ENCODE measurements at regions not wholly inside any gene's neighbourhood (a gene's known extent, or its start where the extent isn't known, plus 50 kb on each side); places are given as distances from the start of the nearest gene placed in this dataset.

DNA sequence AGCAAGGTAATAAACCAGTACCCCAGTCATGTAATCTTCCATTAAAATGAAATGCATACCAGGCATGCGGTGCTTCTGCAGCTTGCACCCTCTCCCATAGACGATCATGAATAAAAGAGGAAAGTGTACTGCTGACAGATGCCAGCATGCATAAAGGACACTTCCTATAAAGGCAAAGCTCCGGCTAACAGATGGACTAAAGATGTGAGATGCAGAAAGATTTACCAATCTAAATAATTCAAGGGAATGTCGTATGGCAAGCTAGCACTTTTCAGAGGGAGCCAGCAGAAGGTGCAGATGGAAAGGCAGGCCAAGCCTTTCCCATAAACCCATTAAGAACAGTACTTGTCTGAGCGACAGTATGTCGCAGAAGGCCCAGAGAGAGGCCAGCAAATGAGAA lies 542.0 kb downstream of the NUF2 start:
- TF ChIP-seq, protein P1, sequence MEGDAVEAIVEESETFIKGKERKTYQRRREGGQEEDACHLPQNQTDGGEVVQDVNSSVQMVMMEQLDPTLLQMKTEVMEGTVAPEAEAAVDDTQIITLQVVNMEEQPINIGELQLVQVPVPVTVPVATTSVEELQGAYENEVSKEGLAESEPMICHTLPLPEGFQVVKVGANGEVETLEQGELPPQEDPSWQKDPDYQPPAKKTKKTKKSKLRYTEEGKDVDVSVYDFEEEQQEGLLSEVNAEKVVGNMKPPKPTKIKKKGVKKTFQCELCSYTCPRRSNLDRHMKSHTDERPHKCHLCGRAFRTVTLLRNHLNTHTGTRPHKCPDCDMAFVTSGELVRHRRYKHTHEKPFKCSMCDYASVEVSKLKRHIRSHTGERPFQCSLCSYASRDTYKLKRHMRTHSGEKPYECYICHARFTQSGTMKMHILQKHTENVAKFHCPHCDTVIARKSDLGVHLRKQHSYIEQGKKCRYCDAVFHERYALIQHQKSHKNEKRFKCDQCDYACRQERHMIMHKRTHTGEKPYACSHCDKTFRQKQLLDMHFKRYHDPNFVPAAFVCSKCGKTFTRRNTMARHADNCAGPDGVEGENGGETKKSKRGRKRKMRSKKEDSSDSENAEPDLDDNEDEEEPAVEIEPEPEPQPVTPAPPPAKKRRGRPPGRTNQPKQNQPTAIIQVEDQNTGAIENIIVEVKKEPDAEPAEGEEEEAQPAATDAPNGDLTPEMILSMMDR (IDR thresholded peaks at IDR 0.05; ENCODE audit: low read depth, low read length) = no peak

DNA sequence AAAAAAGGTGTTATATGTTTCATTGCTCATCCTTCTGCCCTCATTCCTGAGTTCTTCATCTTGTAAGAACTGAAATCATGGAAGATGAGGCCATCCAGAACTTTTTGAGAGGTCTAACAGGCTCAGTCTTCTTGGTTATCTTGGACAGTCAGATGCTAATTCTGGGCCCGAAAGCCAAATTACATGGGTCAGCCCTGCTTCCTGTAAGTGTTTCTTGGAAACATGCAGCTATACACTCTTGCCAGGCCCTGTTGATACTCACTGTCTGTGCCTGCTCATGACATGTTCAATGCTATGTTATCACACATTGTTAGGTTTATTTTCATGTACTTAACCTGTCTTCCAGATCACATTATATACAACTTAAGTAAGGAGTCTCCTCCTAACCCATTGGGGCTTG lies 542.5 kb downstream of the NUF2 start:
- TF ChIP-seq, protein P1 (IDR thresholded peaks at IDR 0.05; ENCODE audit: low read depth, low read length) = no peak
- DNase-seq (ENCODE audit: extremely low read depth, low read depth) = no peak

More for the DNA sequence above, 542.0 kb downstream of the NUF2 start:
- no peak for DNase-seq (ENCODE audit: extremely low read depth, low read depth)

DNA sequence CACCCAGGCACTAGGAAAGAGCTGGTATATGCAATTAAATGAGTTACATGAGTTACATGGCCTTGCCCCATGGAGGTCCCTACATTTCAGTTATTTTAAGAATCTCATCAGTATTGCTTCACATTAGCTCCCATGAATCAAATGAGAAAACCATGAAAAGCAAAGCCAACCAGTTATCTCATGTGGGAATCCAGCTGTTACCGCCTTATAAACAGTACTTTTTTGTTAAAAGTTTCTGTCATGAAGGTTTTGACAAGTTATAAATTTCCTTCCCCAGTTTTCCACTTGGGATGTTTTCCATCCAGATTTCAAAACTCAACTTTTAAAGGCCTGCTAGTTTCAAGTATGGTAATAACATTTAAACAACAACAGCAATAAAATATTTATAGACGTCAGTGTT lies 544.8 kb downstream of the NUF2 start:
- DNase-seq (ENCODE audit: extremely low read depth, low read depth) = no peak
- TF ChIP-seq, protein P1 (IDR thresholded peaks at IDR 0.05; ENCODE audit: low read depth, low read length) = no peak

DNA sequence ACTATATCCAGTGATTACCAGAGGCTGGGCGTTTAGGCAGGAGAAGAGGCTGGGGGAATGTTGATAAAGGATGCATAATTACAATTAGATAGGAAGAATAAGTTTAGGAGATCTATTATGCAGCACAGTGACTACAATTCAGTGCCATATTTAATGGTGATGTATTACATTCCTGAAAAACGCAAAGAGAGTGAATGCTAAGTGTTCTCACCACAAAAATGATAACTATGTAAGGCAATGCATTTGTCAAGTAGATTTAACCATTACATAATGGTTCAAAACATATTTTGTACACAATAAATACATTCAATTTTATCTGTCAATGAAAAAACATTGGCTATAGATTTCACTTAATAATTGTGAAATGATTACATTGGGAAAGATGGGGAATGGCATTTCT lies 548.9 kb downstream of the NUF2 start:
- TF ChIP-seq, protein P1 (IDR thresholded peaks at IDR 0.05; ENCODE audit: low read depth, low read length) = no peak
- no peak for DNase-seq (ENCODE audit: extremely low read depth, low read depth)

DNA sequence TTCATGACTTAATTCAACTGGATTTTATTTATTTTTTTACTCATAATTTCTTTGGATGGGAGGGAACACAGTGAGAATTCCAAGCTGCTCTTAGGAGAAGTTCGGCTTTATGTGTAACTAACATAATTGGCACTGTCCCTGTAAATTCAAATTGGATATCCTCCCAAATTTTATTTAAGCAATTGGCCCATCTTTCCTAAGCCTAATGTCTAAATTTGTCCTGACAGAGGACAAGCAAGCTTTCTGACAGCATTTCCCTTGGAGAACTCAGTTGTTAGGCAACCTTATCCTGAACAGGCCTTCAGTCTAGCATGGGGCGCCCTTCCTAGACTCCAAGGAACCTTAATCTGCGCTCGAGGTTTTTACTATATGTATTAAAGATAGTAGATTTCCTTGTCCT lies 550.3 kb downstream of the NUF2 start:
- peak; percentile 31 for DNase-seq (ENCODE audit: extremely low read depth, low read depth)
- TF ChIP-seq, protein P1 (IDR thresholded peaks at IDR 0.05; ENCODE audit: low read depth, low read length) = no peak

DNA sequence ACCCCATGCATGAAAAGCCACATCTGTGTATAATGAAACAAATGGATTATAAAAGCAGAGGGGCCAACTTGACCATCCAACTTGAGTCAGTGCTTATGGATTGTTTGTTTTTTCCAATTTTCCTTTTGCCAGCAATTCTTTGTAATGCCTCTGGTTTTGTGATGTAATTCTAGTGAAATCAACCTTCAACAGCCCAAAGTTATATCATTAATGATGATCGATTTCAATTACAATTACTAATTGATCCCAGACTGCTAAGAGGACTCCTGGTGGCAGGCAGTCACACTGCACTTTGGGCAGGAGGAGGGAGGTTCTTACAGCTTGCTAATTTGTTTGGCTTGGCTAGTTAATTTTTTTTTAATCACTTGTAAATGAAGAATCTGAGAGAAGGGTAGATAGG lies 552.3 kb downstream of the NUF2 start:
- no peak for DNase-seq (ENCODE audit: extremely low read depth, low read depth)
- TF ChIP-seq, protein P1 (IDR thresholded peaks at IDR 0.05; ENCODE audit: low read depth, low read length) = peak; percentile 67

DNA sequence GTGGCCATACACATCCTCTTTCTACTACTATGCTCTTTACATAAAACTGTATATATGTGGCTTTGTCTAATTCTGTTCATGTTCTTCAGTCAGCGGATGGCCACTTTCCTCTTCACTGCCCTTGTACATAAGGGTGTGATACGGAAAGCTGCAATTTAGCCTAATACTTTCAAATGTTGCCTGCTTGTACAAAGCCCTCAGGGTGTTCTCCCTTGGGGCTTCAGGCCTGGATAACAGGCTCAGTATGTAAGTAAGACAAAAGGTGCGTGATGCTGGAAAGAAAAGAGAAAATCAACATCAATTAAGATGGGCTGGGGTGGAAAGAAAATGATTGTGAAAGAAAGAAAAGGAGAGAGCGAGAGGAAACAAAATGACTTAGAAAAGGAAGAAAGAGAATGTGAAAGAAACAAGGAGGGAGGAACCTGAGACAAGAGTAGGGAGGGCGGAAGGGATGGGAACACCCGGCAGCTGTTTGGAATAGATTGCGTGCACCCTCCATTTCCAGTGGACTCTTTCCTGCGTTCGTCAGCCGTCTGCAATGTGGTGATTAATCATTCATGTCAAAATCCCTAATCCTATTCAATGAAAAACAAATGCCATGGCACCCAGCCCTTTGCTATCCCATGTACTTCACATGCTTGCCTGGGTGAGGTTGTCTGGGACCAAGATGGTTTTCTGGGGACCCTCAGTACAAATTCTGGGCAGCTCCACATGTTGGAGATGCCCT lies 553.6 kb downstream of the NUF2 start:
- TF ChIP-seq, protein P1 (IDR thresholded peaks at IDR 0.05; ENCODE audit: low read depth, low read length) = no peak; the same call in 1 of the 2 replicates
- peak; percentile 96 for DNase-seq (ENCODE audit: extremely low read depth, low read depth)

All from AG09319 (cell line).